Stimulated activated CD8-positive, alpha-beta memory T cell treated with anti-CD3 and anti-CD28 coated beads, Interleukin-2, amount 100 ng/mL, for 48 hours (primary cell): ENCODE measurements at regions not wholly inside any gene's neighbourhood (a gene's known extent, or its start where the extent isn't known, plus 50 kb on each side); places are given as distances from the start of the nearest gene placed in this dataset.

Experiments
- DNase-seq, 2 donors: peaks; one replicate each; pipeline ENCODE4 v3.0.0-alpha.2; 2020; ENCODE audit warnings: low read depth in 2 of 2

GRCh38 chr4:138692411-138692810 lies 323.2 kb upstream of the NOCT start:
- DNase-seq: no peak

- no peak for DNase-seq
These were observed 326.0 kb upstream of the NOCT start for GRCh38 chr4:138689593-138689992.

GRCh38 chr4:138689187-138689586 lies 326.4 kb upstream of the NOCT start:
- no peak for DNase-seq

GRCh38 chr4:138688408-138689085 lies 327.0 kb upstream of the NOCT start:
- DNase-seq: no peak

- DNase-seq: no peak
These were observed 329.3 kb upstream of the NOCT start for GRCh38 chr4:138686106-138686835.

GRCh38 chr4:138685316-138685715 lies 330.3 kb upstream of the NOCT start:
- DNase-seq: no peak

GRCh38 chr4:138680989-138681604 lies 334.5 kb upstream of the NOCT start:
- DNase-seq: peak; percentile 50 to 51

- DNase-seq: no peak
These were observed 335.3 kb upstream of the NOCT start for GRCh38 chr4:138680256-138680655.

GRCh38 chr4:138678985-138679746 lies 336.4 kb upstream of the NOCT start:
- no peak for DNase-seq

- no peak for DNase-seq
These were observed 337.8 kb upstream of the NOCT start for GRCh38 chr4:138677748-138678147.

- DNase-seq: no peak
These were observed 338.4 kb upstream of the NOCT start for GRCh38 chr4:138677212-138677611.

- DNase-seq: no peak
These were observed 339.9 kb upstream of the NOCT start for GRCh38 chr4:138675685-138676084.

- no peak for DNase-seq
These were observed 341.4 kb upstream of the NOCT start for GRCh38 chr4:138674209-138674608.

- DNase-seq: no peak
These were observed 342.5 kb upstream of the NOCT start for GRCh38 chr4:138673053-138673452.

GRCh38 chr4:138672393-138672976 lies 343.1 kb upstream of the NOCT start:
- no peak for DNase-seq

GRCh38 chr4:138671606-138672084 lies 343.9 kb upstream of the NOCT start:
- no peak for DNase-seq

GRCh38 chr4:138671106-138671505 lies 344.5 kb upstream of the NOCT start:
- no peak for DNase-seq

- no peak for DNase-seq
These were observed 344.9 kb upstream of the NOCT start for GRCh38 chr4:138670681-138671080.

- no peak for DNase-seq
These were observed 345.9 kb upstream of the NOCT start for GRCh38 chr4:138669479-138670315.

GRCh38 chr4:138668309-138668708 lies 347.3 kb upstream of the NOCT start:
- DNase-seq: no peak

- DNase-seq: no peak
These were observed 349.2 kb upstream of the NOCT start for GRCh38 chr4:138666366-138666765.
